NCI-H526 (cell line): ENCODE measurements at regions not wholly inside any gene's neighbourhood (a gene's known extent, or its start where the extent isn't known, plus 50 kb on each side); places are given as distances from the start of the nearest gene placed in this dataset.
"Not testable (repeated sequence)": the region's sequence is repeated elsewhere in the genome, so short reads cannot be mapped to it uniquely, and the experiment has no call there.

Experiments used
- DNase-seq, 2 experiments: peaks; one replicate each; lab custom pipeline; 2025; lab: John Stamatoyannopoulos, UW

DNA sequence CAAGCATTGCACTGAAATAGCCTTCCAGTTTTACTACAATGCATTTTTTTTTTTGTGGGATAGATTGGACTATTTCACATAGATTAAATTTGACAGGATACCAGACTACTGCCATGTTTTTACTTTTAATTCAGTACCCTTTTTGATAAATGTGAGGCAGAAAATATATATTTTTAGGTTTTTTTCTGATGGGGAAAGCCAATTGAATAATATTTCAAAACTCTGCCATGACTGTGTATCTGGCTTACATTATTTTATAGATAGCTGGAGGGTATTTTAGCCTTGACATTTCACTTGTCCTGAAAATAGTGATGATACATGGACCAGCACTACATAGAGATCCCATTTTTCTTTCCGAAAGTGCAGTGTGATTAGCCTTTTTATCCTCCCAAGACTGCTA lies 133.5 kb upstream of the PRR16 start:
- no peak for DNase-seq

GRCh38 chr5:120344181-120344580 lies 119.9 kb upstream of the PRR16 start:
- no peak for DNase-seq

GRCh38 chr5:120345947-120346346 lies 118.2 kb upstream of the PRR16 start:
- no peak for DNase-seq

DNA sequence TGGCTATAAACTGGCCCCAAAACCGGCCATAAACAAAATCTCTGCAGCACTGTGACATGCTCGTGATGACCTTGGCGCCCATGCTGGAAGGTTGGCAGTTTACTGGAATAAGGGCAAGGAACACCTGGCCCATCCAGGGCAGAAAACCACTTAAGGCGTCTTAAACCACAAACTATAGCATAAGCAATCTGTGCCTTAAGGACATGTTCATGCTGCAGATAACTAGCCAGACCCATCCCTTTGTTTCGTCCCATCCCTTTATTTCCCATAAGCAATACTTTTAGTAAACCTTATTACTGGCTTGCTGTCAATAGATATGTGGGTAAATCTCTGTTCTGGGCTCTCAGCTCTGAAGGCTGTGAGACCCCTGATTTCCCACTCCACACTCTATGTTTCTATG lies 113.0 kb upstream of the PRR16 start:
- not testable (repeated sequence) for DNase-seq

DNA sequence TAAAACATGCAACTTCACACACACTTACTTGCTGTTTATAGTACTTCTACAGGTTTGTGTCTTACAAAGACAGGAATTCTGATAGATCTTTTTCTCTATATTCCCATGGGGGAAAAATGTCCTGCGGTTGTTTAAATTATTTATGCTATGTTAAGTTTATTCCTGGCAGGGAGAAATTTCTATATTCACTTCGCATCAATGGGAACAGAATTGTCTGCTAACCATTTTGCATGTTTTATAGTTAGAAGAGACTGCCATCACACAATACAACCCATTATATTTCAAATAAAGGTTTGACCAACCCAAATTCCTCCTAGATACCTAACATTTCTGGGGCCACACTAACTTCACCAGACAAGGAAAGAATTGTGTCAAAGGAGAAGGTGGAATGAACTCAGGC lies 110.0 kb upstream of the PRR16 start:
- DNase-seq = no peak

DNA sequence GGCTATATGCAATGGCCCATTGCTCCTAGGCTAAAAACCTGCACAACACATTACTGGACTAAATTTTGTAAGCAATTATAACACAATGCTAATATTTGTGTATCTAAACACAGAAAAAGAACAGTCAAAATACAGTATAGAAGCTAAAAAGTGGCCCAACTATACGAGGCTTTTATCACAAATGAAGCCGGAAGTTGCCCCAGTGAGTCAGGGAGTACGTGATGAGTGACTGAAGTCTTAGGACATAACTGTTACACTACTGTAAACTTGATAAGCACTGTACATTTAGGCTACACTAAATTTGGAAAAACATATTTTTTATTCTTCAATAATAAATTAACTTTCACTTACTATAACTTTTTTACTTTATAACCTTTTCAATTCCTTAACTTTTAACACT lies 105.2 kb upstream of the PRR16 start:
- no peak for DNase-seq

- no peak for DNase-seq
These were observed 102.2 kb upstream of the PRR16 start for GRCh38 chr5:120361941-120362340.

DNA sequence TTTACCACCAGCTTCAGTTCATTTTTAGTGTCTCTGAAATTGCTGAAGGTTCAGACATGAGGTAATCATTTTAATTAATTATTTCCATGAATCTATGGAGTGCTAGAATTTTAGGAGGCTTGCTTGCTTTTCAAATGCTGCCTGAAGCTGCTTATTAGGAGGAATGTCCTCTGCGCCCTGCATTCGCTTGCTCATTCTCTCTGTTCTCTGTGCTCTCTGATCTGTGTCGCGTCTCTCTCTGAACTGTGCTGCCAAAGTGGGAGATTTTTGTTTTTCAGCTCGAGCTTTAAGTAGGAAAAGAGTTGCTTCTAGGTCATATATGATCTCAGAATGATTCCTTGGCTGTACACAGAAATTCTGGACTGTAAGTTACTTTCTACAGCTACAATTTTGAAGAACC lies 101.7 kb upstream of the PRR16 start:
- DNase-seq = no peak

- no peak for DNase-seq
These were observed 98.2 kb upstream of the PRR16 start for GRCh38 chr5:120365656-120366446.

GRCh38 chr5:120367896-120368634 lies 96.0 kb upstream of the PRR16 start:
- DNase-seq = no peak

GRCh38 chr5:120368923-120369715 lies 95.0 kb upstream of the PRR16 start:
- DNase-seq = no peak

GRCh38 chr5:120372899-120373298 lies 91.2 kb upstream of the PRR16 start:
- no peak for DNase-seq

DNA sequence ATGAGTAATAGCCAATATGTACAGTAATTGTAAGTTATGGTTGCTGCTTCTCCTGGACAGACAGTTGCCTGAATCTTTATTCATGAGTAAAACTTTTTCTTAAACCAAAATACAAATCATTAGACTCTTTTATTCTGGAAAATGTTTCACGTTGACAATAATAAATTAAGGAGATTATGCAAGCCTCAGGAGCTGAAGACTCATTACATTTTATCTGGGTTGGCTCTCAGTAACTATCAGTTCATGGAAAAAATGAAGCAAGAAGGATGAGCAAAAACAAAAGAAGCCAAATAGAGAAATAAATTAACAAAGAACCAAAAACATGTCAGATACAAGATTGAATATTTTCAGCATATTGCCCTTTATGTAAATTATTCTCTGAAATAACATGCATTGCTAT lies 88.9 kb upstream of the PRR16 start:
- DNase-seq = no peak

- no peak for DNase-seq
These were observed 83.5 kb upstream of the PRR16 start for GRCh38 chr5:120380644-120381043.

DNA sequence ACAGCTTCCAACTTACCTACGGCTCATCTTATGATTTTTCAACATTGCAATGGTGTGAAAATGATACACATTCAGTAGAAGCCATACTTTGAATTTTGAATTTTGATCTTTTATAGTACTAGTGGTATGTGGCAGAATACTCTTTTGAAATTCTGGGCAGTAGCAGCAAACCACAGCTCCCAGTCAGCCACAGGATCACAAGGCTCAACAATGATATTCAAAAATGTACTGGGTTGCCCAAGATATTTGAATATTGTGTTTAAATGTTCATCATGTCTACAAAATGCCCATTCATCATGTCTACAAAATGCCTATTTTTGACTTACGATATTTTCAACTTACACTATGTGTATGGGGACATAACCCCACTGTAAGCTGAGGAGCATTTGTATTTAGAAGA lies 81.3 kb upstream of the PRR16 start:
- DNase-seq = no peak

DNA sequence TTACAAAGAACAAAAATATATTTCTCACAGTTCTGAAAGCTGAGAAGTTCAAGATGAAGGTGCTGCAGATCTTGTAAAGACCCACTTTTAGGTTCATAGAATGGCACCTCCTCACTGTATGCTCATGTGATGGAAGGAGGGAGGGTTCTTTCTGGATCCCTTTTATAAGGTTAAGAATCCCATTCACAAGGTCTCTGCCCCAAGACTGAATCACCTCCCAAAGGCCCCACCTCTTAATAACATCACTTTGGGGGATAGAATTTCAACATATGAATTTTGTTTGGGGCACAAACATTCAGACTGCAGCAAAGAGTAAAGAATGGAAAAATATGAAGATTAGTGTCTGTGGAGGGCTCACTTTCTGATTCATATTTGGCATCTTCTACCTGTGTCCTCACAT lies 77.1 kb upstream of the PRR16 start:
- no peak for DNase-seq

GRCh38 chr5:120388016-120388781 lies 75.9 kb upstream of the PRR16 start:
- DNase-seq = no peak

DNA sequence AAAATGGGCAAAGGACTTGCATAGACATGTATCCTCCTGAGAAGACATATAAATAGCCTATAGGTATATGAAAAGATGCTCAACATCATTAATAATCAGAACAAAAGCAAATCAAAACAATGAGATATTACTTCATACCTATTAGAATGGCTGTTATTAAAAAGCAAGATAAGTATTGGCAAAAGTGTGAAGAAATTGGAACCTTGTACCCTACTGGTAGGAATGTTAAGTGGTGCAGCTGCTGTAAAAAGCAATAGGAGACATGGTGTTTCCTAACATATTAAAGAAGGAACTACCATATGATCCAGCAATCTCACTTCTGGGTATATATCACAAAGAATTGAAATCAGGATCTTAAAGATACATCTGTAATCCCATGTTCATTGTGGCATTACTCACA lies 69.8 kb upstream of the PRR16 start:
- DNase-seq = no peak

- no peak for DNase-seq
These were observed 67.9 kb upstream of the PRR16 start for GRCh38 chr5:120396186-120396585.

GRCh38 chr5:120400356-120400755 lies 63.7 kb upstream of the PRR16 start:
- DNase-seq = no peak

GRCh38 chr5:120402606-120403005 lies 61.5 kb upstream of the PRR16 start:
- DNase-seq = no peak

DNA sequence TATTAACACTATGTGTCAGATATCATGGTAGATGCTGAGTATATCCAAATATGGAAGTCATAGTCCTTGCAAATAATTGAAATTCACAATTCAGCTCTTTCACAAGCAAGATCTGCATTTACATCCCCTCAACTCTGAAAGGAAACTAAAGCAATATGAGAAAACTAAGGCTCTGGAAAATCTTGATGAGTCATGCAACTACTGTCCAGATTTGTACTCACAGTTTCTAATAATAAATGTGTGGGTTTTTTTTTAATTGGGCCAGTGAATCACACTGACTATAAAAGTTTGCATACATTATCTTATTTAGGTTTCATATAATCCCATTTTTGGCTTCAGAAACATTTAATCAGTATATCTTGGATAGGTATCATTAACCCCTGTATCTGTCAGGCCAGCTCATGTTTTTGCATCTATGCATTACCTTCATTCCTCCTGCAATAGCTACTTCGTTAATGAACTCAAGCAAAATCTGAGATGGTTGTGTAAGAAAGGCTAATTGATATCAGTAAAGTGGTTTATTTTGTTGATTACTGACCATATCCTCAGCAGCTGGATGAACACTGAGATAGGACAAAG lies 58.7 kb upstream of the PRR16 start:
- no peak for DNase-seq
